Lung (tissue), 11 donors: ENCODE measurements at regions not wholly inside any gene's neighbourhood (a gene's known extent, or its start where the extent isn't known, plus 50 kb on each side); places are given as distances from the start of the nearest gene placed in this dataset.

ENCODE experiments used
- ATAC-seq: fragments of 200-7000 bp; cut with Tn5 transposase; one replicate; pipeline ENCODE4 v1.9.1; 2020; ENCODE audit warnings: moderate number of reproducible peaks; ENCODE audit not compliant: insufficient read depth, low FRiP score
- DNase-seq, 3 donors: peaks; one replicate each; pipeline ENCODE4 v3.0.0-alpha.2; 2013 to 2017
- H3K27ac ChIP-seq, 2 donors: one replicate each; pipeline ENCODE4 v1.5.1; 2013; ENCODE audit warnings: mild to moderate bottlenecking in 2 of 2, moderate library complexity in 2 of 2, control low read depth in 1 of 2, inconsistent platforms in 1 of 2, low read depth in 1 of 2, low read length in 1 of 2
- H3K27me3 ChIP-seq, 3 donors: one replicate each; pipeline ENCODE4 v1.5.1; 2013; ENCODE audit warnings: low read length in 2 of 3; ENCODE audit not compliant: control insufficient read depth in 3 of 3, insufficient read depth in 3 of 3
- H3K36me3 ChIP-seq, 4 donors: one replicate each; pipeline ENCODE4 v1.5.1; 2013; ENCODE audit warnings: low read length in 4 of 4, mild to moderate bottlenecking in 1 of 4, moderate library complexity in 1 of 4; ENCODE audit not compliant: control insufficient read depth in 4 of 4, insufficient read depth in 4 of 4
- H3K4me1 ChIP-seq, 5 donors: one replicate each; pipeline ENCODE4 v1.5.1; 2013; ENCODE audit warnings: low read length in 5 of 5, mild to moderate bottlenecking in 2 of 5, moderate library complexity in 1 of 5; ENCODE audit not compliant: control insufficient read depth in 5 of 5, insufficient read depth in 5 of 5
- H3K4me3 ChIP-seq: one replicate; pipeline ENCODE4 v1.5.1; 2013; ENCODE audit warnings: mild to moderate bottlenecking, control low read depth, moderate library complexity
- H3K9ac ChIP-seq, 2 donors: one replicate each; pipeline ENCODE4 v1.5.1; 2013; ENCODE audit warnings: low read length in 2 of 2, control low read depth in 1 of 2; ENCODE audit not compliant: insufficient read depth in 1 of 2
- H3K9me3 ChIP-seq, 4 donors: one replicate each; pipeline ENCODE4 v1.5.1; 2013; ENCODE audit warnings: low read length in 3 of 4, mild to moderate bottlenecking in 1 of 4, moderate library complexity in 1 of 4; ENCODE audit not compliant: control insufficient read depth in 4 of 4, insufficient read depth in 3 of 4
- WGBS, 2 donors: extraction: QIAGEN DNeasy Blood & Tissue Kit; methylation state at CpG; one replicate each; pipeline ENCODE4 v1.1.7; 2013; 5-methylcytosine and 5-hydroxymethylcytosine counted together
- TF ChIP-seq, protein P1 (sequence below): IDR thresholded peaks from 2 replicates; pipeline ENCODE4 v1.5.1; 2012; ENCODE audit warnings: mild to moderate bottlenecking; ENCODE audit errors: control extremely low read depth, extremely low read depth
- donor health status: control.
- donor health status: control.
- donor health status: Bipolar disorder and iron deficiency.
- donor health status: healthy.
- donor health status: DM: yes; HTN: yes; CAD: no.

DNA sequence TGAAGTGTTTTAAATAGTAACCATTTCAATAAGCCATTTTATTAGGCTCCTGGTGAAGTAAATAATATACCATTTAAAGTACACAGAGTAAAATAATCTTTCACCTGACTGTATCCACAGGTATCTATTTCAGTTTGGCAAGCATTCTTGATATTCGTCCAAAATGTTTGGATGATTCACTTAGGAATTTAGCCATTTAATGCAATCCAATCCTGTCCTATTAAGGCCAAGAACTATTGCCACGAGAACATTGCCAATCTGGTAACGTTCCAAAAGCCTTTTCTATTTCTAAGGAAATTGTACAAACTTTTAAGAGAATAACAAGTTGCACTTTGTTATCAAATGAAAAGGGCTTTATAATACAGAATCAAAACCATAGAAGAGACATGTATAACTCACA, 209.8 kb upstream of the THRB start:
- ATAC-seq, result no peak
- 60 to 77% methylated on average over 3 of the region's 3 CpGs for WGBS, 2 donors
- Histone ChIP-seq H3K27ac (no peak overlapping the region), H3K27me3 (no peaks in the 10 kb centered on the region), H3K4me3 (no peak overlapping the region), H3K9ac (no peak overlapping the region), H3K36me3 (no peaks in the 10 kb centered on the region), H3K9me3 (no peaks in the 10 kb centered on the region), H3K4me1 (no peaks in the 10 kb centered on the region)
- DNase-seq, result no peak
- TF ChIP-seq, protein P1, sequence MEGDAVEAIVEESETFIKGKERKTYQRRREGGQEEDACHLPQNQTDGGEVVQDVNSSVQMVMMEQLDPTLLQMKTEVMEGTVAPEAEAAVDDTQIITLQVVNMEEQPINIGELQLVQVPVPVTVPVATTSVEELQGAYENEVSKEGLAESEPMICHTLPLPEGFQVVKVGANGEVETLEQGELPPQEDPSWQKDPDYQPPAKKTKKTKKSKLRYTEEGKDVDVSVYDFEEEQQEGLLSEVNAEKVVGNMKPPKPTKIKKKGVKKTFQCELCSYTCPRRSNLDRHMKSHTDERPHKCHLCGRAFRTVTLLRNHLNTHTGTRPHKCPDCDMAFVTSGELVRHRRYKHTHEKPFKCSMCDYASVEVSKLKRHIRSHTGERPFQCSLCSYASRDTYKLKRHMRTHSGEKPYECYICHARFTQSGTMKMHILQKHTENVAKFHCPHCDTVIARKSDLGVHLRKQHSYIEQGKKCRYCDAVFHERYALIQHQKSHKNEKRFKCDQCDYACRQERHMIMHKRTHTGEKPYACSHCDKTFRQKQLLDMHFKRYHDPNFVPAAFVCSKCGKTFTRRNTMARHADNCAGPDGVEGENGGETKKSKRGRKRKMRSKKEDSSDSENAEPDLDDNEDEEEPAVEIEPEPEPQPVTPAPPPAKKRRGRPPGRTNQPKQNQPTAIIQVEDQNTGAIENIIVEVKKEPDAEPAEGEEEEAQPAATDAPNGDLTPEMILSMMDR, result no peak

DNA sequence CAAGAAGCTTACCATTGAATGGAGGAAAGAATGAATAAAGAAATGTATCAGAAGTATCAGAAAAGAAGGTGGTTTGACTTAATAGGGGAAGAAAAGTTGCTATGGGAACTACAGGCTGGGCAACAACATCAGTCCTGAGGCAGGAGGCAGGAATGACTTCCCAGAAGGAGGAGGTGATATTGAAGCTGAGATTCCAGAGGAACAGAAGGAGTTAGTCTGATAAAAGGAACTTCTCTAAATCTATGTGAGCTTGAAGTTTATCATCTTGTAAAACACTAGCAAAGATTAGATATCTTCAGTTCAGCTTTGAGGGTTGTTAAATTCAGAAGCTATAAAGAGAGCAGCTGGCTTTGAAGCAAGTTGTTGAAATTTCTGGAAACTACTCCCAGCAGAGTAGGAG, 213.3 kb upstream of the THRB start:
- no peak overlapping the region for H3K27ac ChIP-seq
- TF ChIP-seq, protein P1, result no peak
- H3K4me1 ChIP-seq, result no peaks in the 10 kb centered on the region
- H3K9ac ChIP-seq, result no peak overlapping the region
- DNase-seq, result no peak
- H3K36me3 ChIP-seq, result no peaks in the 10 kb centered on the region
- H3K9me3 ChIP-seq, result no peaks in the 10 kb centered on the region
- H3K27me3 ChIP-seq, result no peaks in the 10 kb centered on the region
- H3K4me3 ChIP-seq, result no peak overlapping the region
- no peak for ATAC-seq

DNA sequence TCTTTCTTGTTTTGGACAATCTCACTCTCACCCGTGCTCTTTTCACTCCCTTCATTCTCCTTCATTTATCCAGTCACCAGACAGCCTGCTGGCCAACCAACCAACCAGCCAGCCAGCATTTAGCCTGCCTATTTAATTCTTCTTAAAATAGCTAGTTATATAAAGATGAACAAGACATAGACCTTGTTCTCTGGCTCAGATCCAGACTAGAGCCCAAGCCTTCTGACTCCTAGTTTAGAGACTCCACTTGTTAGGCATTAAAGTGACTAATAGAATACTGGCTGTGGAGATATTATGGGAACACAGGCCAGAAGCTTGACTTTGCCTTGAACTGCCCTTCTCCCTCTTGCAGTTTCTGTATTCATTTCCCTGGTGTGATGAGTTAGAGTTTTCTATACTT, 215.3 kb upstream of the THRB start:
- Histone ChIP-seq H3K9ac (no peak overlapping the region), H3K27me3 (no peaks in the 10 kb centered on the region), H3K4me1 (peaks cover 0 to 4% (median 0%) of the 10 kb centered on the region in 5 donors), H3K27ac (no peak overlapping the region), H3K36me3 (no peaks in the 10 kb centered on the region), H3K9me3 (no peaks in the 10 kb centered on the region), H3K4me3 (no peak overlapping the region)
- ATAC-seq (no peak), DNase-seq (no peak)
- TF ChIP-seq, protein P1, result no peak
- 71% methylated on average over 1 of the region's 1 CpG for WGBS, 2 donors

DNA sequence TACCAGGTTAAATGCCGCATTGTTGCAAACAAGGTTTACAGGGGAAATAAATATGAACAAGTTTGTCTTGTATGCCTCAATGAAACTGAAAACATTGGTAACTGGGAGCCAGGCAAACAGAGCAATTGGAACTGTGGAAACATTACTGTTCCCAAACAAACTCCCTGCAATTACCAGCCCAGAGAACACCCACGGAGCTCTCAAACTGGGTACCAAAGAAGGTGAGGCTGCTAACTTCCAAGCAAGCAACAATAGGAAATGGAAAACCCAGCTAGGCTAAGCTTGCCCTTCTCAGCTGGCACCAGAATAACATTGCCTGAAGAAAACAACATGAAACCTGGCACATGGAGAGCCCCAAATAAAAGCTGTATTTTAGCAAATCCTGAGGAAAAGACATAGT, 218.9 kb upstream of the THRB start:
- H3K27me3 ChIP-seq, result no peaks in the 10 kb centered on the region
- no peak overlapping the region for H3K27ac ChIP-seq
- H3K9ac ChIP-seq, result no peak overlapping the region
- H3K9me3 ChIP-seq, result no peaks in the 10 kb centered on the region
- 81 to 85% methylated on average over 2 of the region's 2 CpGs for WGBS, 2 donors
- ATAC-seq (no peak), DNase-seq (no peak)
- TF ChIP-seq, protein P1, result no peak
- H3K4me3 ChIP-seq, result no peak overlapping the region
- H3K4me1 ChIP-seq, result peaks cover 0 to 4% (median 0%) of the 10 kb centered on the region in 5 donors
- H3K36me3 ChIP-seq, result no peaks in the 10 kb centered on the region
